Fibroblast of the aortic adventitia (primary cell): ENCODE measurements at regions not wholly inside any gene's neighbourhood (a gene's known extent, or its start where the extent isn't known, plus 50 kb on each side); places are given as distances from the start of the nearest gene placed in this dataset.

ENCODE experiments used
- DNase-seq: peaks from one replicate; pipeline ENCODE4 v3.0.0-alpha.2; 2010; ENCODE audit warnings: low read depth
- H3K4me3 ChIP-seq: 2 replicates; pipeline ENCODE4 v1.5.1; 2011; ENCODE audit warnings: low read depth, mild to moderate bottlenecking, control low read depth, low read length, moderate library complexity
- TF ChIP-seq, protein P1 (sequence below): IDR thresholded peaks from 2 replicates; pipeline ENCODE4 v1.5.1; 2011; ENCODE audit warnings: mild to moderate bottlenecking, low read length, control low read depth, inconsistent platforms; ENCODE audit not compliant: insufficient read depth

DNA sequence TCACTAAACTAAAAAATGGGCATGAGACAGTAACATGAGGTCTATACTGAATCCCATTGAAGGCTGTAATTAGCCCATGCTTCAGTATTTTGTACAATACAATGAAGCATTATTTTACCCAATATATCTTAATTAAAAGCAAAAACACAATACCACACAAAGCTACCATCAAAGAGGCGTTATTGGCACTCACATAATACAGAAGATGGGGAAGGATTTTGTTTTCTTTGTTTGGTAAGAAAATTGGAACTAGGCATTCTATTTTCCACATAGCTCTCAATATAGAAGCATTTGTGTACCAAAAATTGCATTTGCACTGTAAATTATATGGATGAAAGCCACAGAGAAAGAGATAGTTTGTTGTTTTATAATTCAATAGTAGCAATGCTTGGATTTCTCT lies 761.0 kb downstream of the EFNA5 start:
- no peak for DNase-seq
- TF ChIP-seq, protein P1, sequence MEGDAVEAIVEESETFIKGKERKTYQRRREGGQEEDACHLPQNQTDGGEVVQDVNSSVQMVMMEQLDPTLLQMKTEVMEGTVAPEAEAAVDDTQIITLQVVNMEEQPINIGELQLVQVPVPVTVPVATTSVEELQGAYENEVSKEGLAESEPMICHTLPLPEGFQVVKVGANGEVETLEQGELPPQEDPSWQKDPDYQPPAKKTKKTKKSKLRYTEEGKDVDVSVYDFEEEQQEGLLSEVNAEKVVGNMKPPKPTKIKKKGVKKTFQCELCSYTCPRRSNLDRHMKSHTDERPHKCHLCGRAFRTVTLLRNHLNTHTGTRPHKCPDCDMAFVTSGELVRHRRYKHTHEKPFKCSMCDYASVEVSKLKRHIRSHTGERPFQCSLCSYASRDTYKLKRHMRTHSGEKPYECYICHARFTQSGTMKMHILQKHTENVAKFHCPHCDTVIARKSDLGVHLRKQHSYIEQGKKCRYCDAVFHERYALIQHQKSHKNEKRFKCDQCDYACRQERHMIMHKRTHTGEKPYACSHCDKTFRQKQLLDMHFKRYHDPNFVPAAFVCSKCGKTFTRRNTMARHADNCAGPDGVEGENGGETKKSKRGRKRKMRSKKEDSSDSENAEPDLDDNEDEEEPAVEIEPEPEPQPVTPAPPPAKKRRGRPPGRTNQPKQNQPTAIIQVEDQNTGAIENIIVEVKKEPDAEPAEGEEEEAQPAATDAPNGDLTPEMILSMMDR, result no peak
- H3K4me3 ChIP-seq, result no peak overlapping the region

DNA sequence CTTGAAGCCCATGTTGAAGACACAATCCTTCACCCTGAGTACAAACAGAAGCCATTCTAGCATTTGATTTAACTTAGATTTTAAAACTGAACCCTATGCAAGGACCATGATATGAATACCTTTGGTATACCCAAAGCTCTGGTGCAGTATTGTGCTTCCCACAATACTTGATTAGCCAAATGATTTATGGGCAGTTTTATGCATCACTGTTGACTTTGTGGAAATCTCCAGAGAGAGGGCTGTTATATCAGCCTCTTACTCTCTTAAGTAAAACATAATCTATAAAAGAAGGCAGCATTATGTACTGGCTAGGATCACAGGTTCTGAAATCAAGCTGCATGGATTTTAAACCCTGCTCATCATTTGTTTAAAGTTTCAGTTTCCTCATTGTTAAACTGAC lies 762.8 kb downstream of the EFNA5 start:
- DNase-seq, result no peak
- TF ChIP-seq, protein P1, result no peak
- H3K4me3 ChIP-seq, result no peak overlapping the region

DNA sequence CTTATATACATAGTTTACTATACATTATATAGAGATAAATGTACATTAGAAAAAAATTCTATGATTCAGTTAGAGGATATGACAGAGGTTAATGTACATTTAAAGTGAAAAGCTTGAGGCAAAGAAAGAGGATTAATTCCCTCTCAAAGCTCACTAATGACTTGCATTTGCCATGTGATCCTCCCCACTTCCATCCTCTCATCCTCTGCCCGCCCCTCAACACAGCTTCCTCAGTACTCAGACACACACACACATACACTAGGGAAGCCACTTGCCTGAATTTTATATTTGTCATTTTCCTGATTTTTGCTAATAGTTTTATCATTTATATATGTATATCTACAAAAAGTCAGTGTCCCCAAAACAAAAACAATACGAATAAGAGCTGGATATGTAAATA lies 764.5 kb downstream of the EFNA5 start:
- DNase-seq, result no peak
- TF ChIP-seq, protein P1, result no peak
- no peak overlapping the region for H3K4me3 ChIP-seq

DNA sequence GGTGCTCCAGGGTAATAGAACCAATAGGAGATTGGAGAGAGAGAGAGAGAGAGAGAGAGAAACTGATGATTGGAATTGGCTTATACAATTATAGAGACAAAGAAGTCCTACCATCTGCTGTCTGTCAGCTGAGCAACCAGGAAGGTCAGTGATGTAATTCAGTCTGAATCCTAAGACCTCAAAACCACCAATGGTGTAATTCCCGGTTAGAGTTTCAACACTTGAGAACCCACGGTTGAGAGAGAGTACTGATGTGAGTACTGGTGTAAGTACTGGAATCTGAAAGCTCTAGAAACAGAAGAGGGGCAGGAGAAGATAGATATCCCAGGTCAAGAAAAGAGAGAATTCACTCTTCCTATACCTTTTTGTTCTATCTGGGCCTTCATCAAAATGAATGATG lies 775.8 kb downstream of the EFNA5 start:
- TF ChIP-seq, protein P1, result no peak
- no peak overlapping the region for H3K4me3 ChIP-seq
- no peak for DNase-seq

GRCh38 chr5:106882035-106882434 lies 788.7 kb downstream of the EFNA5 start:
- H3K4me3 ChIP-seq, result no peak overlapping the region
- TF ChIP-seq, protein P1, result no peak
- no peak for DNase-seq

DNA sequence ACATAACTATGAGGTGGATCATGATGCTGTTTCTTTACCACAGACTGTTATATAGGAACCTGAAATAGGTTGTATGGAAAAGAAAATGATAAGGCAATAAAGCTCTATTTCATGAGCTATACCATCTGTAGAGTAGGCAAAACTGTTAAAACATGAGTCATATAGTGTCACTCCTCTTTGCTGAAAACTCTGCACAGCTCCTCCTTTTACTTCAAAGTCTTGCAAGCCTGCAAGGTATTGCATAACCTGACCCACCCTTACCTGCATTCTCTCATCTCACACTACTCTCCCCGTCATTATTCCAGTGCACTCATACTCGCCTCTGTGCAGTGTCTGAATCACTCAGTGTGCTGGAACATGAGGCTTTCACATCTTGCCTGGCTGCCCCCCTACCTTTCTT lies 790.1 kb downstream of the EFNA5 start:
- TF ChIP-seq, protein P1, result no peak
- no peak for DNase-seq
- H3K4me3 ChIP-seq, result no peak overlapping the region

GRCh38 chr5:106877881-106878280 lies 792.9 kb downstream of the EFNA5 start:
- TF ChIP-seq, protein P1, result no peak
- no peak for DNase-seq
- H3K4me3 ChIP-seq, result no peak overlapping the region
